ENCODE measurements at regions not wholly inside any gene's neighbourhood (a gene's known extent, or its start where the extent isn't known, plus 50 kb on each side); places are given as distances from the start of the nearest gene placed in this dataset.
A peak's percentile ranks its signal among the peaks of the same experiment; 100 is the strongest.

- DNase-seq: no peak
Observed at GRCh38 chr14:42229976-42230375, 623.3 kb downstream of the LRFN5 start.

DNA sequence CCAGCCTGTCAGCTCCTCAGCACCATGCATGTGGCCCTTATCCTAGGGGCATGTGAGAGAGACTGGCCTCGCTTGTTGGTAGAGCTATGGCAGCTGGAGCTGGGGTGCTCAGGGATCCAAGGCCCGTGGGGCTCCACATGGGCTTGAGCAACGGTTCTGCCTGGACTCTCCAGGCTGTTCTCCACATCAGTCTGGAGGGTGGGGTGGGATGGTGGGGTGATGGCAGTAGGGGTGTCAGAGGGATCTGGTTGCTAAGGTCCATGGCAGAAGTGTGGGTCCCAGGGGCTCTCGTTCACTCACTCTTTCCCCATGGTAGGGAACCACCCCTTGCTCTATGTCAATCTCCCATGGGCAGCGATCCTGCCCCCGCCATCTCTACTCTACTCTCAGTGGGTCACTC lies 622.6 kb downstream of the LRFN5 start:
- DNase-seq: no peak

DNA sequence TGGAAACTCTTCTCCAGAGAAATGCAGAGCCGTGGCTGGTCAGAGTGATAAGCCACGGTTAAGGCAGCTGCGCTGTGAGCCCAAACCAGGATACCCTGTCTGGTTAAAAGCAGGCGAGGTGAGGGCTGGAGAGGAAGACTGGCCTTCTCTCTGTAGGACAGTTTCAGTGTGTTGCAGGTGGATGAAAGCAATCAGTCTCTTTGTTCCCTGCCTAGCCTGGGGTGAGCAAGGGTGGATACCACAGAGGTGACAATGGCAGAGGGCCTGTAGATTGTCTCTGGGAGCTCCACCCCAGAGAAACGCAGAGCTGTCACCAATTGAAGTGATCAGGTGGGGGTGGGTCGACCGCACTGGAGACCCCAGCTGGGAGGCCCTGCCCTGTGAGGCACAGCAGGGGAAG lies 621.9 kb downstream of the LRFN5 start:
- DNase-seq: no peak

GRCh38 chr14:42224053-42224888 lies 617.6 kb downstream of the LRFN5 start:
- DNase-seq: peak; percentile 16 to 68

- no peak for DNase-seq
Observed at GRCh38 chr14:42222924-42223471, 616.3 kb downstream of the LRFN5 start.

DNA sequence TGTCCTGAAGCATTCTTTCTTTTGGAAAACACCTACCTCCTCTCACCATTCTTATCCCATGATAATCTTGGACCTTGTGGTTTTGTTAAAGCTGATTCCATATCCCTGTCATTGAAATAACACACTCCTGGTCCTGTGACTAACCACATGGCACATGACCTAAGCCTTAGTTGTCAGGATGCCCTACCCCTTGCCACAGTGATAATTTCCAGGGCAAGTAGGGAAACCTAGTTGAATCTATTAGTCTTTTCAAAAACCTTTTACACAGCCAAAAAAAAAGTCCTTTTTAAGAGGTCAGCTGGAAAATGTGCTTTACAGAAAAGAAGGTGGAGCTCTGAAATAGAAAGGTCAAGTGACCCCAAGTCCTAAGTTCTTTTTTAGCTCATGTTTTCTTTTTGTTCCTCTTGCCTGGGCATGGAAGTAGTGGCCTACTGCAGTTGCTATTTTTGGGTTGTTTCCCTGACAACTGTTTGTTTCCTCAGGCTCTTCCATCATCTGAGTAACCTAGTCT lies 608.4 kb downstream of the LRFN5 start:
- no peak for DNase-seq

- DNase-seq: no peak
Observed at GRCh38 chr14:42200957-42201356, 594.3 kb downstream of the LRFN5 start.

- DNase-seq: no peak
Observed at GRCh38 chr14:42198010-42198409, 591.3 kb downstream of the LRFN5 start.

GRCh38 chr14:42192738-42193653 lies 586.3 kb downstream of the LRFN5 start:
- no peak for DNase-seq

DNA sequence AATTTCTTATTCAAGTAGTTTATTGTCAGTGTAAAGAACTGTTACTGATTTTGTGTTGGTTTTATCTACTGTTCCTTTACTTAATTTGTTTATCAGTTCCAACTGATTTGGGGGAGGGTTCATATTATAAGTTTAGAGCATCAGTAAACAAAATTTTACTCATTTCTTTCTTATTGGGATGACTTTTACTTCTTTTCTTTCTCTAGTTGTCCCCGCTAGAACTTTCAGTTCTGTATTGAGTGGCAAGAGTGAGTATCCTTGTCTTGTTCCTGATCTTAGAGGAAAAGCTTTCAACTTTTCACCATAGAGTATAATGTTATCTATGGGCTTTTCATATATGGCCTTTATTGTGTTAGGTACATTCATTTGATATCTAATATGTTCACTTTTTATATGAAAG lies 584.1 kb downstream of the LRFN5 start:
- DNase-seq: no peak

DNA sequence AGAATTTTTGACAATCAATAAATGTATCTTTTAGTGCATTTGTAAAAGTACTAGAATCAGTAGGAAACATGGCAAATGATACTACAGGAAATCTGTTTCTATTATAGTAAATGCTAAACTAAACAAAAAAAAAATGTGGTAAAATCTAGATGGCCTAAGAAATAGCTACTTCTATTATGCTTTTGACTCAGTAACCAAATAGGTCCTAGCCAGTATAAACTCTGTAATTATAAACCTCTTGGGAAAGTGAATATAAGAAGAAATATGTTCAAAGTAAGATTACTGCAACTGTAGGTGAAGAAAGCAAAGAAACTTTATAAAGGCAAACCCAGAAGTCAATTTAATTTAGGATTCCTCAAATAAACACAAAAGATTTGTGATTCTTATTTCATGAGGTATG lies 581.2 kb downstream of the LRFN5 start:
- no peak for DNase-seq

- no peak for DNase-seq
Observed at GRCh38 chr14:42185718-42186117, 579.0 kb downstream of the LRFN5 start.

DNA sequence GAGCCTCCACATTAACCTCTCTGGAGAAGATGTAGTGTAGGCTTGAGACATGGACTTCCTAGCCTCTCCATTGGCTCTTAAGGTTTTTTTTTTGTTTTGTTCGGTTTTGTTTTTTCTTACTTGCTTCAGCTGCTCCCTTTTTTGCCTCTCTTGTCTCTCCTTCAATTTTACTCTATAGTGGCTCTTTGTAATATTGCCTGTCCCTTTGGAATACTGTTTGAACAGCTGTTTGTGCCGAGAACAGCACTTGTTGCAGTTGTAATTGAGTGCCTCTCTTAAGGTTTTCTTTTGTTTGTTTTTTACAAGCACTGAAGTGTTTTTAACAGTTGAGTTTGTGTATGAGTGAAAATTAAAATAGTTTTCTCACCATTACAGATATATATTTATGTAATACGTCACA lies 567.7 kb downstream of the LRFN5 start:
- no peak for DNase-seq

DNA sequence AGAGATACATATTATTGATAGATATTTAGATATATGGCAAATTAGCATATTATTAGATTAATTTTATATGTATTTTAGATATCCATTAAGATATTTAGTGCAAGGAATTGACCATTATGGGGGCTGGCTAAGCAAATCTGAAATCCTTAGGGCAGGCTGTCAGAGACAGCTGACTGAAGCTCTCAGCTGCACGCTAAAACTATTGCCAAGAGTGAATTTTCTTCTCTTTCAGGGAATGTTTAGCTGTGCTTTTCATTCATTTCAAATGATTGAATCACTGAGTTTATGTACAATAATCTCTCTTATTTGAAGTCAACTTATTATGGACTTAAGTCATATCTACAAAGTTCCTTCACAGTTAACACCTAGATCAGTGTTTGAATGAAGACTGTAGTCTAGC lies 566.5 kb downstream of the LRFN5 start:
- DNase-seq: no peak

DNA sequence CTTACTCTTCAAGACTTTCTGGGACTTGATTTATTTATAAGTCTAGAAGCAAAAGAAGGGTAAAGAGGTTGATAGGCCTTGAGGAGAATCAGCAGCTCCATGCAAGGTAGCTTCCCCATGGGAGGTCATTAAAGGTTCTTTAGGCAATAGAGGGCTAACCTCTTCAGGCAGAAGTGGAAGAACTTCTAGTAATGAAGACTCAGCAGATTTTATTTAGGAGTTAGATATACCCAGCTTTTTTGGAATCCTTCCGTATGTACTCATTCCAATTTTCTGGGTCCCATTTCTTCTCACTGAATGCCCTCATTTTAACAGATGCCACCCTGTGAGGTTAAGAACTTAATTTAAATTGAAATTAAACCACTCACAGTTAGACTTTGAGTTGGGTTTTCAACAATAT lies 565.6 kb downstream of the LRFN5 start:
- DNase-seq: no peak

GRCh38 chr14:42163136-42163535 lies 556.5 kb downstream of the LRFN5 start:
- no peak for DNase-seq

DNA sequence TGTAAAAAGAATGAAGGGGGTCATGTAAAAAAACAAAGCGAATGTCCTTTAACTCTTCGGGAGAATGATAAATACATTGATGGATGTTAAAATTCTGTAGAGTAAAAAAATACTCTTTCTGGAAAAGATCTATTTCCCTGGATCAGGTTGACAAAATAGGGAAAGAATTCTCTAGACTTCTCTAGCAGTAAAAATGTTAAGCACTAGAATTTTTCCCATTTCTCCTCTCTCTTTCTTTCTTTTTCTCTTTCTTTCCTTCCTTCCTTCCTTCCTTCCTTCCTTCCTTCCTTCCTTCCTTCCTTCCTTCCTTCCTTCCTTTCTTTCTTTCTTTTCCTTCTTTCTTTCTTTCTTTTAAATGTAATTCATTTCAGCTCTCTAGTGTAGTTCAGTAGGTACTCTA lies 552.5 kb downstream of the LRFN5 start:
- no peak for DNase-seq

DNA sequence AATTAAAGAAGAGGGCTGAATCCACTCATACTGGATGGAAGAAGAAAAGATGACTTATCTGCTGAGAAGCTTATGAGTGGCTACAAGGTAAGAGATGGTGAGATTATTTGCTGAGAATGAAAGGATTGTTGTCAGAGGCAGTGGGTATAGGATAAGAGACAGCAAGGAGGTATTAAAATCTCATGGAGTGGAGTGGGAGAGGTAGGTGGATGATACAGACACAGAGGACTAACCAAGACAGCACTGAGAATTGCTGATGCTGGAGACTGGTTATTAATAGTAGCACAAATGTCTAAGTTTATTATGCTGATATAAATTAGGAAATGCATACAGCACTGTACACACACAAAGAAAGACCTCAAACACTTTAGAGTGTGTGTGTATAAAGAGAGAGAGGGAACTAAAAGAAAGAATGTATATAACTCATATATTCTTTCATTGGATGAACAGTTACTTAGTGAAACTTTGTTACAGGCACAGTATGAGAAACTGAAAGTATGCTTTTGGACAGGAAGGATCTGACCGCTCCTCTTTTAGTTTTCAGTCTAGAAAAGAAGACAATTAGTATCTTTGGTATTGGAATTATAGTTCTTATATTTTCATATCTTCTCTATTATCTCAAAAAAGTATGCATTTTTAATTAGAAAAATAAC lies 543.1 kb downstream of the LRFN5 start:
- no peak for DNase-seq

DNA sequence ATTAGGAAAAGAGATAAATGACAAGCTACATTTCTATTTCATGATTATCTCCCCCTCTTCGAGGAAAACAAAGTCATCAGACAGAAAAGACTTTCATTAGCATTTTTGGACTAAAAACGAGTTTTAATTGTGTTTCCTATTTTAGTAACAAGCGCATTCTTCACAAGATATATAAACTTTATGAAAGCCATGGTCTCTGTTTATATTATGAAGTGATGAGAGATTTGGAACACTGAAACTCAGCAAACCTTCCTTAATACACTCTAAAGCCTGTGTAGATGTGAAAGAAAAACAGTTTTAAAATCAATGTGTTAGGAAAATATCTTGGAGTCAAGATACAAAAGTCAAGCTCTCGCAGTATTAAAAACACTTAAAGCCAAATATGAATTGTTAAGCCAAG lies 539.1 kb downstream of the LRFN5 start:
- no peak for DNase-seq

- no peak for DNase-seq
Observed at GRCh38 chr14:42143114-42143513, 536.4 kb downstream of the LRFN5 start.

- DNase-seq: no peak
Observed at GRCh38 chr14:42141328-42141727, 534.7 kb downstream of the LRFN5 start.

- no peak for DNase-seq
Observed at GRCh38 chr14:42140831-42141279, 534.2 kb downstream of the LRFN5 start.

DNA sequence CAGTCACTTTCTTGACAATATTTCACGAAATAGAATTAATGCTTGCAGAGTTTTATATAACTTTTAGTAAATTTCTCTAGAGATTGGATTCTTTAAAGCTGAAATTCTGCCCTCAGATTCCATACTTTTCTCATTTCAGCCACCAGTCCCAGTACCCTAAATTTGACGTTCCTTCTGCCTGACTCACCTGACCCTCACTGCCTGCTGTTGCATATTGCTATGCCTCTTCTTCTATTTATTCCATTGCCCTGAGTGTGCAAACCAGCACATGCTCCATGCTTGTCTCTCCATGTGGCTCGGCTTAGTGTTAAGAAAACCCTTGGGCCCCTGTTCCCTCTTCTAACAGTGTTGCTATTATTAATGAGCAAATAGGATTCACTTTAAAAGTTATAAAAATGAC lies 533.3 kb downstream of the LRFN5 start:
- no peak for DNase-seq
